OCI-LY3 (cell line): ENCODE measurements at regions not wholly inside any gene's neighbourhood (a gene's known extent, or its start where the extent isn't known, plus 50 kb on each side); places are given as distances from the start of the nearest gene placed in this dataset.

Experiments used
- H2AFZ ChIP-seq: fragments of 200-600, 300-600 bp; shearing (Covaris generic); 2 replicates; pipeline ENCODE4 v1.6.0; 2014; ENCODE audit warnings: antibody characterized with exemption, low read depth, low read length
- H3K27ac ChIP-seq: fragments of 200-600, 300-600 bp; sonication (generic); 2 replicates; pipeline ENCODE4 v1.5.1; 2014; ENCODE audit warnings: mild to moderate bottlenecking, low read length, moderate library complexity, mixed read lengths
- H3K27me3 ChIP-seq: fragments of 200-600, 300-600 bp; sonication (generic); 2 replicates; pipeline ENCODE4 v1.6.1; 2014; ENCODE audit warnings: low read depth, low read length, mixed read lengths
- H3K36me3 ChIP-seq: fragments of 200-600, 300-600 bp; sonication (generic); replicated peaks from 2 replicates; pipeline ENCODE3; 2014; ENCODE audit warnings: low read depth, low read length, mixed read lengths
- H3K4me1 ChIP-seq: fragments of 300-600, 200-600 bp; sonication (generic); 2 replicates; pipeline ENCODE4 v1.6.1; 2014; ENCODE audit warnings: low read length, mixed read lengths
- H3K4me2 ChIP-seq: fragments of 200-600, 300-600 bp; sonication (generic); 2 replicates; pipeline ENCODE4 v1.6.1; 2014; ENCODE audit warnings: low read length, mixed read lengths
- H3K4me3 ChIP-seq: fragments of 300-600, 200-600 bp; sonication (generic); 2 replicates; pipeline ENCODE4 v1.5.1; 2014; ENCODE audit warnings: antibody characterized with exemption, mild to moderate bottlenecking, low read length, moderate library complexity
- H3K79me2 ChIP-seq: fragments of 300-600, 200-600 bp; shearing (Covaris generic); 2 replicates; pipeline ENCODE4 v1.6.1; 2014; ENCODE audit warnings: mild to moderate bottlenecking, low read length, mixed read lengths
- H3K9ac ChIP-seq: fragments of 300-600, 200-600 bp; shearing (Covaris generic); 2 replicates; pipeline ENCODE4 v1.6.0; 2014; ENCODE audit warnings: mild to moderate bottlenecking, low read length, moderate library complexity
- H3K9me3 ChIP-seq: fragments of 200-600, 300-600 bp; shearing (Covaris generic); 2 replicates; pipeline ENCODE4 v1.6.1; 2014; ENCODE audit warnings: low read length, mixed read lengths; ENCODE audit not compliant: insufficient read depth
- H4K20me1 ChIP-seq: fragments of 200-600, 300-600 bp; sonication (generic); 2 replicates; pipeline ENCODE4 v1.6.1; 2016; ENCODE audit warnings: low read length, mixed read lengths; ENCODE audit not compliant: insufficient read depth
- EZH2phosphoT487 ChIP-seq: fragments of 200-600 bp; shearing (Covaris generic); IDR thresholded peaks from 2 replicates; pipeline ENCODE4 v1.6.1; 2018; ENCODE audit warnings: antibody characterized with exemption, mixed run types, low read depth
- TF ChIP-seq, protein P1 (sequence below): fragments of 200-600, 300-600 bp; sonication (generic); IDR thresholded peaks from 2 replicates; pipeline ENCODE4 v1.5.1; 2014; ENCODE audit warnings: antibody characterized with exemption, low read length, low read depth

DNA sequence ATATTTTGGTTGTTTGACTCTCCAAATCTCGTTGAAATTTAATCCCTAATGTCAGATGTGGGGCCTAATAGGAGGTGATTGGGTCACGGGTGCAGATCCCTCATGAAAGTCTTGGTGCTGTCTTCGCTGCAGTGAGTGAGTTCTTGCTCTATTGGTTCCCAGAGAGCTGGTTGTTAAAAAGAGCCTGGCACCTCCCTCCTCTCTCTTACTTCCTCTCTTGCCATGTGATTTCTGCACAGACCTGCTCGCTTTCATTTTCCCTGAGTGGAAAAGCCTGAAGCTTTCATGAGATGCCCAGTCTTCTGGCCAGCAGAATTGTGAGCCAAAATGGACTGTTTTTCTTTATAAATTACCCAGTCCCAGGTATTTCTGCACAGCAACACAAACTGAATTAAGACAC lies 221.6 kb downstream of the MAT2B start:
- Histone ChIP-seq H3K4me3 (0 out of 2 replicates have a peak overlapping the region, but pooled peaks have one; percentile 20), H3K27ac (no peak overlapping the region), H4K20me1 (no peaks in the 10 kb centered on the region), H3K27me3 (no peaks in the 10 kb centered on the region), H3K9ac (no peak overlapping the region), H3K4me2 (peak overlapping the region; percentile 62), H3K9me3 (no peaks in the 10 kb centered on the region), H2AFZ (no peak overlapping the region), H3K79me2 (no peaks in the 10 kb centered on the region), H3K36me3 (no peaks in the 10 kb centered on the region), H3K4me1 (peaks cover 6% of the 10 kb centered on the region; the same call in 1 of the 2 replicates)
- TF ChIP-seq, protein P1, sequence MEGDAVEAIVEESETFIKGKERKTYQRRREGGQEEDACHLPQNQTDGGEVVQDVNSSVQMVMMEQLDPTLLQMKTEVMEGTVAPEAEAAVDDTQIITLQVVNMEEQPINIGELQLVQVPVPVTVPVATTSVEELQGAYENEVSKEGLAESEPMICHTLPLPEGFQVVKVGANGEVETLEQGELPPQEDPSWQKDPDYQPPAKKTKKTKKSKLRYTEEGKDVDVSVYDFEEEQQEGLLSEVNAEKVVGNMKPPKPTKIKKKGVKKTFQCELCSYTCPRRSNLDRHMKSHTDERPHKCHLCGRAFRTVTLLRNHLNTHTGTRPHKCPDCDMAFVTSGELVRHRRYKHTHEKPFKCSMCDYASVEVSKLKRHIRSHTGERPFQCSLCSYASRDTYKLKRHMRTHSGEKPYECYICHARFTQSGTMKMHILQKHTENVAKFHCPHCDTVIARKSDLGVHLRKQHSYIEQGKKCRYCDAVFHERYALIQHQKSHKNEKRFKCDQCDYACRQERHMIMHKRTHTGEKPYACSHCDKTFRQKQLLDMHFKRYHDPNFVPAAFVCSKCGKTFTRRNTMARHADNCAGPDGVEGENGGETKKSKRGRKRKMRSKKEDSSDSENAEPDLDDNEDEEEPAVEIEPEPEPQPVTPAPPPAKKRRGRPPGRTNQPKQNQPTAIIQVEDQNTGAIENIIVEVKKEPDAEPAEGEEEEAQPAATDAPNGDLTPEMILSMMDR, result no peak
- no peak for TF ChIP-seq EZH2phosphoT487

DNA sequence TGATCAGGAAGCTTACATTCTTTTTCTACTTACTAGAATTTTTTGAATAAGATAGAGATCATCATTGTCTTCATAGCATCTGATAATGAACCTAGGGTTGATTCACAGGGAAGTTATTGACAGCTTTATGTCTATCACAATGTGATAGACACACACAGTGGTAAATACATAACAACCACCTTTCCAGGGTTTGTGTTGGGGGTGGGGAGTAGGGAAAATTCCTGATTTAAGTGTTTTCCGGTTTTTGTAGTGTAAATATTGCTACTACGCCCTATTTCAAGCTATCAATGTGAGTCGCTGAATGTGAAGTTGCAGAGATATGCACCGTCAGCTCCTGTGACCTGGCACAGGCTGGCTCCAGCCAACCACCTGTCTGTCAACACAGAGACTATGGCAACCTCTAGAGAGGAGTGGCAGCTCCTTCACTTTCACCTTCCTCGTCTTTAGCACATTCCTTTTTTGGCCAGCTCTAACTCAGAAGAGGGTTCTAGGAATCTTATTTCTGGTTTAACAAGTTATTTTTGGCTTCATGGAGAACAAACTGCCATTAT lies 224.9 kb downstream of the MAT2B start:
- H3K9me3 ChIP-seq, result no peaks in the 10 kb centered on the region
- no peak overlapping the region for H3K4me2 ChIP-seq
- H3K4me3 ChIP-seq, result no peak overlapping the region
- H2AFZ ChIP-seq, result no peak overlapping the region
- H3K9ac ChIP-seq, result no peak overlapping the region
- H3K27me3 ChIP-seq, result no peaks in the 10 kb centered on the region
- H3K4me1 ChIP-seq, result peaks cover 6% of the 10 kb centered on the region; the same call in 1 of the 2 replicates
- H3K36me3 ChIP-seq, result no peaks in the 10 kb centered on the region
- no peak overlapping the region for H3K27ac ChIP-seq
- no peaks in the 10 kb centered on the region for H4K20me1 ChIP-seq
- TF ChIP-seq EZH2phosphoT487, result no peak
- TF ChIP-seq, protein P1, result no peak
- H3K79me2 ChIP-seq, result no peaks in the 10 kb centered on the region

DNA sequence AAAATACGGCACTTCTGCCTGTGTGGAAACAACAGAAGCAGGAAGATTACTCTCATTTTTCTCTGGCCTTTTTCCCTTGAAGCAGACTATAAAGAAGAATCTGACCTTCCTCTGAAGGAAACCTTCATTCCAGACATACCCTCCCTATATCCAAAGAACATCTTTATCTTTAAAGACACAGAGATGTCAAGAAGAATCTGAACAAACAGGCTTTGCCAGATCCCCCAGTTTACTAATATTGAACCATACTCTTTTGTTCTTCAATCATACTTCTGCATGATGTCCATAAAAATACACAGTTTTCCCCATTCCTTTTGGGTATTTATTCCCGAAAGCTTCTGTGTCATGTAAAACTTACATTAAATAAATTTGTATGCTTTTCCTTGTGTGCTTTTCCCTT lies 225.8 kb downstream of the MAT2B start:
- Histone ChIP-seq H3K4me1 (peaks cover 6% of the 10 kb centered on the region; the same call in 1 of the 2 replicates), H3K9me3 (no peaks in the 10 kb centered on the region), H3K79me2 (no peaks in the 10 kb centered on the region), H3K36me3 (no peaks in the 10 kb centered on the region), H3K27ac (no peak overlapping the region), H3K4me2 (no peak overlapping the region), H3K27me3 (no peaks in the 10 kb centered on the region), H3K4me3 (no peak overlapping the region), H3K9ac (no peak overlapping the region), H4K20me1 (no peaks in the 10 kb centered on the region), H2AFZ (no peak overlapping the region)
- TF ChIP-seq, protein P1, result no peak
- no peak for TF ChIP-seq EZH2phosphoT487

DNA sequence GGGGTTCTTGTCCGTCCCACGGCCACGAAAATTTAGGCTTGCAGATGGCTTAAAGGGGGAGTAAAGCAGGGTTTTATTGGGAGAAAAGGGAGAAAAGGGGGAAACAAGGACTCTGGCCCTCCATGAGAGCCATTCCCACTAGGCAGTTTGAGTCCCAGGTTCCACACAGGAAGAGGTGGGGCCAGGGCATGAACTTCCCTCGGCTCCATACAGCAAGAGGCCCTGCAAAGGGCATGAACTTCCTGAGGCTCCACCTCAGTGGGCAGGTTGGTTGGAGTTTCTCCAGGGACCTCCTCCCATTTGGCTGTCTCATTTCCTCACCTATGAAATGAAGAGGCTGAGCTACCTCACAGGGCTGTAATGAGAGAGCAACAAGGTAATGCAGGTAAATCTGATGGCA lies 229.7 kb downstream of the MAT2B start:
- Histone ChIP-seq H3K79me2 (no peaks in the 10 kb centered on the region), H3K36me3 (no peaks in the 10 kb centered on the region), H3K9me3 (no peaks in the 10 kb centered on the region), H3K4me3 (no peak overlapping the region), H2AFZ (no peak overlapping the region), H3K4me2 (no peak overlapping the region), H3K4me1 (no peaks in the 10 kb centered on the region), H4K20me1 (no peaks in the 10 kb centered on the region), H3K27me3 (no peaks in the 10 kb centered on the region; the same call in 1 of the 2 replicates), H3K9ac (no peak overlapping the region), H3K27ac (no peak overlapping the region)
- TF ChIP-seq EZH2phosphoT487, result no peak
- TF ChIP-seq, protein P1, result no peak
